ENCODE measurements at regions not wholly inside any gene's neighbourhood (a gene's known extent, or its start where the extent isn't known, plus 50 kb on each side); places are given as distances from the start of the nearest gene placed in this dataset.

DNA sequence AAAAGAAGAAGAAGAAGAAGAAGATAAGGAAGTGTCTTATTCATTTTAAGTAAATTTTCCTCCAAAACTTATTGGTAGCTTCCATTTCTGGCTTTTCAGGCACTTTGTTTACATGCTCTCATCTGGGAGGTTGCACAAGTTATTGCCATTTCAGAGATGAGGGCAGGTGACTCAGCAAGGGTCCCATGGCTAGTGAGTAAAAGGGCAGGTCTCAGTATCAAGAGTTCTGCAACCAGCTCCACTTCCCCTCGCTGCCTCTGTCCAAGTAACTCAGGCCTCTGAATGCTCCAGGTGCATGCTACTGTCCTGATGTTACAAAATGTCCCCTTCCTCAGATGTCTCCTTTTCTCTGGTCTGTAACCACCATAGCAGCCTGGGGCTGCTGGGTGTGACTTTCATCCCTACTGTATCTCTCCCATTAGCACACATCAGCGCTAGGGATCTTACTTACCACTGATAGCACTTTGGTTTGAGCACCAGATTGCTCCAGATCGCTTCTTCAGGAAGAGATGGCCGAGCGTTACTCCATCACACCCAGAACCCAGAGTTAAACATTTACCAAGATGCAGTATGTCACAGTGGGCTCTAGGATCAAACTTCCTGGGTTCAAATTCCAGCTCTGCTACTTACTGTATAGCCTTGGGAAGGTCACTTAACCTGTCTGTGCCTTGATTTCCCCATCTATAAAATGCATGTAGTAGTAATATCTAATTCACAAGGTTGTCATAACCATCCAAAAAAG is 57.4 kb upstream of the LAPTM4A start:
- no peak for DNase-seq

DNA sequence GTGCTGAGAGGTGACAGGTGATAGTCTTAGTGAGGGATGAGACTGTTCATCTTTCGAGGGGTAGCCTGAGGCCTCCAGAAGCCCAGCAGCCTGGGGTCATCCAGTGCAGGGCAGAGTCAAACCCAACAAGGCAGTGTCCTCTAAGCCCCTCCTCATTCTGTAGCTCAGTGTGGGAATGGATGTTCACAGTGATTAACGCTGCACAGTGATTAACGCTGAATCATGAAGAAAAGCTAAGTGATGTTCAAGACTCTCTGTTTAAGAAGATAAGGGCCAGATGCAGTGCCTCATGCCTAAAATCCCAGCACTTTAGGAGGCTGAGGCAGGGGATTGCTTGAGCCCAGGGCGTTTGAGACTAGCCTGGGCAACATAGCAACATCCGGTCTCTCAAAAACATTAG is 56.3 kb upstream of the LAPTM4A start:
- no peak for DNase-seq

DNA sequence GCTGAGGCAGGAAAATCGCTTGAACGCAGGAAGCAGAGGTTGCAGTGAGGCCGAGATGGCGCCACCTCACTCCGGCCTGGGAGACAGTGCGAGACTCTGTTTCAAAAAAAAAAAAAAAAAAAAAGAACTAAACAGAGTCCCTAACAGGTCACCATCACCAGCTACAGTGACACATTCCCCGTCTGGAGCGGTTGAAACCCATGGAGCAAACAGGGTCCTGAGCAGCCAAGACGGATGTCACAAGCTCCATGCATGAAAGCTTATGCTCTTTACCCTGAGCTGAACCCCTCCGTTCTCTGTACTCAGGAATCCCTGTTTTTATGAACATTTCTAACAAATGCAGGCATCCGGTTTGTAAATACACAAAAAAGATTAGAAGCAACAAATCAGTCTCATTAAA is 55.9 kb upstream of the LAPTM4A start:
- DNase-seq: no peak

DNA sequence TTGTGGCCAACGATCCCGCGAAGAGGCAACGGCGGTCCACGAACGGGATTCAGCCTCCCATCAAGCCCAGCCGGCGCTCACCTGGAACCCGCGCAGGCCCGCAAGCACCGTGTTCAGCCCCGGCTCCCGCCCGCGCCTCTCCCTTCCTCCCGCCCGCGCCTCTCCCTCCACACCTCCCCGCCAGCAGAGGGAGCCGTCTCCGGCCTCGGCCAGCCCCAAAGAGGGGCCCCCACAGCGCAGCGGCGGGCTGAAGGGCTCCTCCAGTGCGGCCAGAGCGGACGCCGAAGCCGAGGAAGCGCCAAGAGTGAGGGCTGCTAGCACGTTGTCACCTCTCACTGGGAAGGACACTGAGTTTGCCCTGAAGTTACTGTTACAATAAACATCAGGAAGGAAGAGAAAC is 55.3 kb upstream of the LAPTM4A start:
- peak; percentile 10 for DNase-seq

GRCh38 chr2:20104900-20105545 is 53.6 kb upstream of the LAPTM4A start:
- peak; percentile 52 for DNase-seq

DNA sequence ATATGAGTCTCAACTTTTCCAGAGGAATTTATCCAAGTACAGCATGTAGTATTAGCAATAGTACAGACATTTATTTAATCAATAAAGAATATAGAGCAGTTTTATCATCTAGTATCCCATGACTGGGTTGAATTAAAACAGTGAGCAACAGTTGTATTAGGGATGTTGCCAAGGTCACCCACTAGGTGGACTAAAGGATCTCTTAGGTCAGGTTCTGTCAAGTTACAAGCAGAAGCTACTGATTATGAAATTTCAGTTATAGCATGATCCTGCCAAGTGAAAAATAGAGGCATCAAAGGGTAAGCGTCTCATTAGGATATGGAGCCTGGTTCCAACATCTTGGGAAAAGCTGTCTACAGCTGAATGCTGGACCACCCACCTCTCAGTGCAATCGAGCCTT is 52.1 kb upstream of the LAPTM4A start:
- no peak for DNase-seq

Measured in NCI-H2029 (cell line).